HCT116 (cell line): ENCODE measurements at regions not wholly inside any gene's neighbourhood (a gene's known extent, or its start where the extent isn't known, plus 50 kb on each side); places are given as distances from the start of the nearest gene placed in this dataset.

ENCODE experiments used
- ATAC-seq: fragments of 200-7000 bp; cut with Tn5 transposase; 2 replicates; pipeline ENCODE4 v1.9.1; 2020; ENCODE audit warnings: mild to moderate bottlenecking, moderate library complexity
- BruUV-seq: library from RNA; stranded (reverse); fragments of 400-500 nt; replicated peaks from 2 replicates; lab custom pipeline; 2021; lab: Mats Ljungman, UMichigan
- CTCF ChIA-PET: fragments of 300-600 bp; sonication (Branson Sonifier 250); formaldehyde crosslinking; loops from one replicate; lab custom pipeline; 2021; ENCODE audit warnings: antibody characterized with exemption; lab: Charles Lee
- POLR2A ChIA-PET: fragments of 300-600, 350-600 bp; sonication (Branson Sonifier 250); formaldehyde crosslinking; loops from one replicate; lab custom pipeline; 2021; ENCODE audit warnings: antibody characterized with exemption; lab: Charles Lee
- RAD21 ChIA-PET, 2 experiments: fragments of 300-600 bp; sonication (Branson Sonifier 250); formaldehyde crosslinking; loops; one replicate each; lab custom pipeline; 2023; ENCODE audit warnings: low total read pairs in 2 of 2; ENCODE audit not compliant: uncharacterized antibody in 2 of 2, unreplicated experiment in 2 of 2, low non-redundant PET in 1 of 2; lab: Charles Lee
- DNase-seq: peaks from one replicate; pipeline ENCODE4 v3.0.0-alpha.2; 2010; ENCODE audit warnings: low read depth, low spot score
- H2AFZ ChIP-seq: fragments of 200-600 bp; shearing (Covaris generic), sonication (generic); 2 replicates; pipeline ENCODE4 v1.6.1; 2017; ENCODE audit warnings: low read depth, mixed run types, mixed read lengths, antibody characterized with exemption, low read length; ENCODE audit not compliant: poor library complexity, severe bottlenecking
- H3K27ac ChIP-seq: 2 replicates; pipeline ENCODE4 v1.5.1; 2012; ENCODE audit warnings: low read depth, low read length
- H3K27me3 ChIP-seq: fragments of 200-600 bp; sonication (generic); 2 replicates; pipeline ENCODE4 v1.6.1; 2016; ENCODE audit warnings: mixed run types, low read length, mixed read lengths; ENCODE audit not compliant: insufficient read depth
- H3K36me3 ChIP-seq, 2 experiments: fragments of 200-500 bp in 1 of 2; fragments of 200-600 bp in 1 of 2; sonication (Bioruptor generic) in 1 of 2; sonication (generic) in 1 of 2; 2 replicates each; pipeline versions ENCODE4 v1.5.1 to v1.6.1; 2014 to 2016; ENCODE audit warnings: low read length in 2 of 2, inconsistent platforms in 1 of 2, mixed read lengths in 1 of 2, mixed run types in 1 of 2; ENCODE audit not compliant: insufficient read depth in 2 of 2, control insufficient read depth in 1 of 2
- H3K4me1 ChIP-seq, 2 experiments: fragments of 200-600 bp in 1 of 2; sonication (generic) in 1 of 2; 2 replicates each; pipeline versions ENCODE4 v1.5.1 to v1.6.1; 2012 to 2017; ENCODE audit warnings: low read length in 2 of 2, inconsistent platforms in 1 of 2, mild to moderate bottlenecking in 1 of 2, mixed read lengths in 1 of 2, mixed run types in 1 of 2, moderate library complexity in 1 of 2; ENCODE audit not compliant: insufficient read depth in 2 of 2, control insufficient read depth in 1 of 2
- H3K4me2 ChIP-seq: fragments of 200-600 bp; sonication (generic); 2 replicates; pipeline ENCODE4 v1.6.1; 2017; ENCODE audit warnings: mixed run types, low read length, mixed read lengths
- H3K4me3 ChIP-seq, 2 experiments: fragments of 200-600 bp in 1 of 2; sonication (generic) in 1 of 2; replicated peaks in 1 of 2; 2 replicates each; pipeline ENCODE4 v1.5.1; 2011 to 2016; ENCODE audit warnings: low read length in 2 of 2, control low read depth in 1 of 2, low read depth in 1 of 2, mild to moderate bottlenecking in 1 of 2, mixed read lengths in 1 of 2, mixed run types in 1 of 2
- H3K79me2 ChIP-seq: fragments of 200-600 bp; sonication (generic); 2 replicates; pipeline ENCODE4 v1.6.1; 2017; ENCODE audit warnings: mild to moderate bottlenecking, mixed run types, low read length, moderate library complexity, mixed read lengths; ENCODE audit not compliant: insufficient read depth
- H3K9ac ChIP-seq: fragments of 200-600 bp; sonication (generic); 2 replicates; pipeline ENCODE4 v1.6.1; 2016; ENCODE audit warnings: low read length, mixed read lengths
- H3K9me2 ChIP-seq: fragments of 200-600 bp; sonication (generic), shearing (Covaris generic); 2 replicates; pipeline ENCODE4 v1.6.1; 2017; ENCODE audit warnings: mixed run types, mild to moderate bottlenecking, moderate library complexity; ENCODE audit not compliant: insufficient read depth
- H3K9me3 ChIP-seq, 2 experiments: fragments of 200-500 bp in 1 of 2; fragments of 200-600 bp in 1 of 2; sonication (Bioruptor generic) in 1 of 2; sonication (generic) in 1 of 2; 2 replicates each; pipeline ENCODE4 v1.6.1; 2014 to 2017; ENCODE audit warnings: low read length in 2 of 2, mixed read lengths in 2 of 2, inconsistent platforms in 1 of 2, low read depth in 1 of 2, mild to moderate bottlenecking in 1 of 2, mixed run types in 1 of 2, moderate library complexity in 1 of 2; ENCODE audit not compliant: control insufficient read depth in 1 of 2, insufficient read depth in 1 of 2
- H4K20me1 ChIP-seq: fragments of 200-600 bp; sonication (generic), shearing (Covaris generic); 2 replicates; pipeline ENCODE4 v1.6.1; 2017; ENCODE audit warnings: mixed run types, mild to moderate bottlenecking, moderate library complexity; ENCODE audit not compliant: insufficient read depth
- CEBPB ChIP-seq: IDR thresholded peaks from 2 replicates; pipeline ENCODE4 v1.6.1; 2012; ENCODE audit warnings: low read depth
- EGR1 ChIP-seq: IDR thresholded peaks from 2 replicates; pipeline ENCODE4 v1.6.1; 2012; ENCODE audit warnings: low read depth
- ELF1 ChIP-seq: IDR thresholded peaks from 2 replicates; pipeline ENCODE4 v1.6.1; 2012; ENCODE audit warnings: low read depth, borderline replicate concordance
- EZH2phosphoT487 ChIP-seq: fragments of 200-600 bp; IDR thresholded peaks from 2 replicates; pipeline ENCODE4 v1.6.1; 2018; ENCODE audit warnings: antibody characterized with exemption, borderline replicate concordance
- JUND ChIP-seq: IDR thresholded peaks from 2 replicates; pipeline ENCODE4 v1.6.1; 2012
- POLR2AphosphoS5 ChIP-seq: IDR thresholded peaks from 2 replicates; pipeline ENCODE4 v1.6.1; 2011; ENCODE audit warnings: mild to moderate bottlenecking, low read depth, low read length, moderate library complexity
- RAD21 ChIP-seq: IDR thresholded peaks from 2 replicates; pipeline ENCODE4 v1.6.1; 2012; ENCODE audit warnings: low read depth, mild to moderate bottlenecking
- SP1 ChIP-seq: IDR thresholded peaks from 2 replicates; pipeline ENCODE4 v1.6.1; 2012; ENCODE audit warnings: low read depth
- TCF7L2 ChIP-seq: IDR thresholded peaks from 2 replicates; pipeline ENCODE4 v1.7.0; 2011; ENCODE audit warnings: borderline replicate concordance, inconsistent platforms; ENCODE audit not compliant: insufficient read depth, insufficient read length; ENCODE audit errors: extremely low read depth
- YY1 ChIP-seq: IDR thresholded peaks from 2 replicates; pipeline ENCODE4 v1.6.1; 2011; ENCODE audit warnings: low read length, low read depth, moderate library complexity, mild to moderate bottlenecking; ENCODE audit not compliant: insufficient replicate concordance; ENCODE audit errors: extremely low read depth
- intact Hi-C: fragments of 100-400 bp; cut with micrococcal nuclease; formaldehyde crosslinking; loops from 2 replicates; pipeline ENCODE4 v1.10.0; 2022
- TF ChIP-seq, protein P1 (sequence below): IDR thresholded peaks from 2 replicates; pipeline ENCODE4 v1.6.1; 2012; ENCODE audit warnings: low read depth
- TF ChIP-seq, protein P2 (sequence below): IDR thresholded peaks from 2 replicates; pipeline ENCODE4 v1.6.1; 2011; ENCODE audit warnings: mild to moderate bottlenecking, low read length, moderate library complexity; ENCODE audit not compliant: insufficient replicate concordance; ENCODE audit errors: extremely low read depth

DNA sequence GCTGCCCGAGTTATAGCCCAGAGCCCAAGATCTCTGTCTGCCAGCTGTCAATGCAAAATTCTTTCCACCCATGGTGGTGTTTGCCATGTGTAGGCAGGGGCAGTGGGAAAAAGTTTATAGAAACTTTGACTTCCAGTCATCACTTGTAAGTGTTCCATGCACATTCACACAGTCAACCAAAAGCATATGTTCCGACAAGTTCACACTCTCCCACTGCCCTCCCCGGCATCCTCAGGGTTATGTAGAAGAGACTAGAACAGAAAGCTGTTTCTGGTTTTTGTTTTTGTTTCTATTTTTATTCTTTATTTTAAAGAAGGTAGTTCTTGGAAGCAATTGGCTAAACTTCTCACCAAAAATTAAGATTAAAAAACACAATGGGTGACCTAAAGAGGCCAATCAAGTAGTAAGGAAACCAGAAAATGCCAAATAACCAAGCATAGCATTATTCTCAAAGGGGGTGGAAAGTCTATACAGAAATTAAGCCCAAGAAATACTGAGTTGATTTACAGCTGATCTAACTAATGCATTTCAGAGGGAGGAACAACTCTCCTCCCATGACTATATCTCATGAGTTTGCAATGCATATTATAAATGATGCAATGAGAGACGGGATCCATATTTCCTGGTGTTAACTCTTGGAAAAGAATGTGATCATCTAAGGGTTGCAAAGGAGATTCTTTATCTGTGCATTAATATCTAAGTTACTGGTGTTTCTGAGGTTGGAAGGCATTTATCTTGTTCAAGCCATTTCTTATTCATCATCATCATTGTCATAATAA is 91.5 kb upstream of the ETS2 start (continued):
- TF ChIP-seq ELF1 (no peak), CEBPB (no peak), SP1 (no peak), RAD21 (no peak), POLR2AphosphoS5 (no peak), EZH2phosphoT487 (no peak), EGR1 (no peak), YY1 (no peak)
- TF ChIP-seq, protein P1, sequence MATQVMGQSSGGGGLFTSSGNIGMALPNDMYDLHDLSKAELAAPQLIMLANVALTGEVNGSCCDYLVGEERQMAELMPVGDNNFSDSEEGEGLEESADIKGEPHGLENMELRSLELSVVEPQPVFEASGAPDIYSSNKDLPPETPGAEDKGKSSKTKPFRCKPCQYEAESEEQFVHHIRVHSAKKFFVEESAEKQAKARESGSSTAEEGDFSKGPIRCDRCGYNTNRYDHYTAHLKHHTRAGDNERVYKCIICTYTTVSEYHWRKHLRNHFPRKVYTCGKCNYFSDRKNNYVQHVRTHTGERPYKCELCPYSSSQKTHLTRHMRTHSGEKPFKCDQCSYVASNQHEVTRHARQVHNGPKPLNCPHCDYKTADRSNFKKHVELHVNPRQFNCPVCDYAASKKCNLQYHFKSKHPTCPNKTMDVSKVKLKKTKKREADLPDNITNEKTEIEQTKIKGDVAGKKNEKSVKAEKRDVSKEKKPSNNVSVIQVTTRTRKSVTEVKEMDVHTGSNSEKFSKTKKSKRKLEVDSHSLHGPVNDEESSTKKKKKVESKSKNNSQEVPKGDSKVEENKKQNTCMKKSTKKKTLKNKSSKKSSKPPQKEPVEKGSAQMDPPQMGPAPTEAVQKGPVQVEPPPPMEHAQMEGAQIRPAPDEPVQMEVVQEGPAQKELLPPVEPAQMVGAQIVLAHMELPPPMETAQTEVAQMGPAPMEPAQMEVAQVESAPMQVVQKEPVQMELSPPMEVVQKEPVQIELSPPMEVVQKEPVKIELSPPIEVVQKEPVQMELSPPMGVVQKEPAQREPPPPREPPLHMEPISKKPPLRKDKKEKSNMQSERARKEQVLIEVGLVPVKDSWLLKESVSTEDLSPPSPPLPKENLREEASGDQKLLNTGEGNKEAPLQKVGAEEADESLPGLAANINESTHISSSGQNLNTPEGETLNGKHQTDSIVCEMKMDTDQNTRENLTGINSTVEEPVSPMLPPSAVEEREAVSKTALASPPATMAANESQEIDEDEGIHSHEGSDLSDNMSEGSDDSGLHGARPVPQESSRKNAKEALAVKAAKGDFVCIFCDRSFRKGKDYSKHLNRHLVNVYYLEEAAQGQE = no peak

DNA sequence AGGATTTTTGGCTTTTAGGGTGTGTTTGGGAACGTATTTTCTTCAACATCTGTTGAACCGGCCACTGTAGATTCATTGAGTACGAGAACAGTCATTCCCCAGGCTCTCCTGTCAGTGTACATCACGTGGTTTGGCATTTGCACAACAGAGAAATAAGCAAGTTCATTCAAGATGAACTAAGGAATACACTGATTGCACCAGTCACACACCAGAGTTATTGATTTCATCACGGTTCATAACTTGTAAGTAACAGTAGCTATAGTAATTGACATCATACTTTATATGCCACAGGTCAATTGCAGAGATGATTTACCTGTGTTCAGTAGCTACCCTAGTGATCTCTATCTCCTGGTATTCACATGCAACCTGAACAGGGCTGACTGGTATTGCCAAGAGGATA is 90.7 kb upstream of the ETS2 start:
- Histone ChIP-seq H3K9me3 (no peaks in the 10 kb centered on the region), H2AFZ (no peak overlapping the region), H3K9ac (no peak overlapping the region), H3K9me2 (no peaks in the 10 kb centered on the region), H3K36me3 (no peaks in the 10 kb centered on the region), H3K4me3 (no peak overlapping the region), H3K27ac (no peak overlapping the region), H4K20me1 (no peaks in the 10 kb centered on the region), H3K4me1 (no peaks in the 10 kb centered on the region; a peak in 1 of 4 replicates), H3K79me2 (no peaks in the 10 kb centered on the region), H3K27me3 (no peaks in the 10 kb centered on the region), H3K4me2 (no peak overlapping the region)
- ChIA-PET CTCF (interaction anchor here (0.9 kb wide), 1 partner anchor 89 kb away, joined by 4 read pairs; no protein-coding TSS in a partner anchor), POLR2A (no interaction called here), RAD21 (no interaction called here)
- DNase-seq = no peak
- no TSS peak for BruUV-seq
- no peak for ATAC-seq
- TF ChIP-seq, protein P2, sequence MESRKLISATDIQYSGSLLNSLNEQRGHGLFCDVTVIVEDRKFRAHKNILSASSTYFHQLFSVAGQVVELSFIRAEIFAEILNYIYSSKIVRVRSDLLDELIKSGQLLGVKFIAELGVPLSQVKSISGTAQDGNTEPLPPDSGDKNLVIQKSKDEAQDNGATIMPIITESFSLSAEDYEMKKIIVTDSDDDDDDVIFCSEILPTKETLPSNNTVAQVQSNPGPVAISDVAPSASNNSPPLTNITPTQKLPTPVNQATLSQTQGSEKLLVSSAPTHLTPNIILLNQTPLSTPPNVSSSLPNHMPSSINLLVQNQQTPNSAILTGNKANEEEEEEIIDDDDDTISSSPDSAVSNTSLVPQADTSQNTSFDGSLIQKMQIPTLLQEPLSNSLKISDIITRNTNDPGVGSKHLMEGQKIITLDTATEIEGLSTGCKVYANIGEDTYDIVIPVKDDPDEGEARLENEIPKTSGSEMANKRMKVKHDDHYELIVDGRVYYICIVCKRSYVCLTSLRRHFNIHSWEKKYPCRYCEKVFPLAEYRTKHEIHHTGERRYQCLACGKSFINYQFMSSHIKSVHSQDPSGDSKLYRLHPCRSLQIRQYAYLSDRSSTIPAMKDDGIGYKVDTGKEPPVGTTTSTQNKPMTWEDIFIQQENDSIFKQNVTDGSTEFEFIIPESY = no peak
- no peak for TF ChIP-seq TCF7L2
- TF ChIP-seq JUND = no peak
- intact Hi-C loops = loop anchor here (5.0 kb wide), 1 partner anchor 93 kb away; no protein-coding TSS in a partner anchor
